NT2/D1 (cell line): ENCODE measurements at regions not wholly inside any gene's neighbourhood (a gene's known extent, or its start where the extent isn't known, plus 50 kb on each side); places are given as distances from the start of the nearest gene placed in this dataset.

Source experiments
- DNase-seq: peaks from one replicate; pipeline ENCODE4 v3.0.0-alpha.2; 2011; ENCODE audit warnings: low read depth, low spot score
- H3K27me3 ChIP-seq: 2 replicates; pipeline ENCODE4 v1.6.0; 2011; ENCODE audit warnings: mild to moderate bottlenecking; ENCODE audit not compliant: insufficient read length, insufficient read depth
- H3K36me3 ChIP-seq: 2 replicates; pipeline ENCODE4 v1.6.1; 2011; ENCODE audit warnings: mild to moderate bottlenecking, low read length, mixed read lengths; ENCODE audit not compliant: insufficient read depth, insufficient read length
- H3K4me1 ChIP-seq: 2 replicates; pipeline ENCODE4 v1.5.1; 2011; ENCODE audit not compliant: insufficient read depth, insufficient read length
- H3K4me3 ChIP-seq: 2 replicates; pipeline ENCODE4 v1.5.1; 2011; ENCODE audit warnings: low read depth; ENCODE audit not compliant: insufficient read length
- H3K9ac ChIP-seq: 2 replicates; pipeline ENCODE4 v1.6.0; 2011; ENCODE audit warnings: low read depth; ENCODE audit not compliant: insufficient read length
- H3K9me3 ChIP-seq: 2 replicates; pipeline ENCODE4 v1.5.1; 2011; ENCODE audit warnings: mild to moderate bottlenecking, low read length; ENCODE audit not compliant: insufficient read depth
- SUZ12 ChIP-seq: IDR thresholded peaks from 2 replicates; pipeline ENCODE4 v1.6.1; 2011; ENCODE audit not compliant: insufficient read length, insufficient read depth; ENCODE audit errors: extremely low read depth
- YY1 ChIP-seq: IDR thresholded peaks from 2 replicates; pipeline ENCODE4 v1.6.1; 2011; ENCODE audit not compliant: insufficient read length, insufficient read depth
- ZNF274 ChIP-seq: IDR thresholded peaks from 2 replicates; pipeline ENCODE4 v1.6.1; 2011; ENCODE audit warnings: mild to moderate bottlenecking, low read depth, low read length

GRCh38 chr12:41983856-41984255 is 160.8 kb downstream of the GXYLT1 start:
- no peak for DNase-seq
- TF ChIP-seq ZNF274 (no peak), YY1 (no peak), SUZ12 (no peak)
- Histone ChIP-seq H3K4me3 (no peak overlapping the region), H3K9me3 (peaks cover 17% of the 10 kb centered on the region; the same call in 1 of the 2 replicates), H3K27me3 (no peaks in the 10 kb centered on the region), H3K9ac (no peak overlapping the region), H3K36me3 (no peaks in the 10 kb centered on the region), H3K4me1 (no peaks in the 10 kb centered on the region)

DNA sequence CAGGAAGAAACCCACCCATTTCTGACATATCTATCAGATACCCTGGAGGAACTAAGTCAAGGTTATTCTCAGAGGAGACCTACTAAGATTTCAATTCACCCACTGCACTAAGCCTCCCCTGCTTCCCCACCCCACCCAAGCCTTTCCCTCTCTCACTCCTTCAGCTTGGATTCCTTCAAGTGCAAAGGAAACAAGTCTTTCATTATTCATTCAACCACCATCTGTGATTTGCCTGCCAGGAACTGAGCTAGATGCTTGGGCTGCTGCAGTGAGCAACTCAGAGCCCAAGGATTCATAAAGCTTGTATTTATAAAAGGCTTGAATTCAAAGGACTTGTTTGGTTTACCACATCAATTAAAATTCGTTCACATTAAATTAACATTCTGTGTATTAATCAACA is 161.3 kb downstream of the GXYLT1 start:
- no peak for TF ChIP-seq ZNF274
- no peak for TF ChIP-seq YY1
- no peak for TF ChIP-seq SUZ12
- Histone ChIP-seq H3K27me3 (no peaks in the 10 kb centered on the region), H3K36me3 (no peaks in the 10 kb centered on the region), H3K4me1 (no peaks in the 10 kb centered on the region), H3K9ac (no peak overlapping the region), H3K9me3 (peaks cover 12% of the 10 kb centered on the region; the same call in 1 of the 2 replicates), H3K4me3 (no peak overlapping the region)
- DNase-seq, result no peak

DNA sequence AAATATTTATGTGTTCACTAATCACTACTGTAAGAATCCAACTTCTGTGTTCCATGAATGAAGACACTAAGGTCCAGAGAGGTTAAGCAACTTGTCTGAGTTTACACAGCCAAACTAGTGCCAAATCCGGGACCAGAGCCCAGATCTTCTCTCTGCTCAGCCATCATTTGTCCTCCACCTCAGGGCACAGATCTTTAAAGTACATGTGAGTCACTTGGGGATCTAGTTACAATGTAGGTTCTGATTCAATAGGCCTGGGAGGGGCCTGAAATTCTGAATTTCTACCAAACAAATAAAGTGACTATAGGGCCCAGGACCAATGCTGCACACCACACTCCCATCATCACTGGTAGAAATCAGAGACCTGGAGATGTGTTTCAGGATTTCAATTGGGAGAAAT is 162.9 kb downstream of the GXYLT1 start:
- DNase-seq, result no peak
- no peak overlapping the region for H3K4me3 ChIP-seq

GRCh38 chr12:41981013-41981412 is 163.7 kb downstream of the GXYLT1 start:
- H3K4me3 ChIP-seq, result no peak overlapping the region
- peaks cover 11% of the 10 kb centered on the region; the same call in 1 of the 2 replicates for H3K9me3 ChIP-seq
- H3K27me3 ChIP-seq, result no peaks in the 10 kb centered on the region
- no peak for DNase-seq
- H3K36me3 ChIP-seq, result no peaks in the 10 kb centered on the region
- no peak for TF ChIP-seq ZNF274
- no peak for TF ChIP-seq YY1
- no peak for TF ChIP-seq SUZ12
- H3K9ac ChIP-seq, result no peak overlapping the region
- no peaks in the 10 kb centered on the region for H3K4me1 ChIP-seq

More for the DNA sequence above, 162.9 kb downstream of the GXYLT1 start:
- H3K9ac ChIP-seq, result no peak overlapping the region
- TF ChIP-seq SUZ12, result no peak
- TF ChIP-seq ZNF274, result no peak
- no peak for TF ChIP-seq YY1
- peaks cover 11% of the 10 kb centered on the region; the same call in 1 of the 2 replicates for H3K9me3 ChIP-seq
- no peaks in the 10 kb centered on the region for H3K27me3 ChIP-seq
- H3K36me3 ChIP-seq, result no peaks in the 10 kb centered on the region
- H3K4me1 ChIP-seq, result no peaks in the 10 kb centered on the region

DNA sequence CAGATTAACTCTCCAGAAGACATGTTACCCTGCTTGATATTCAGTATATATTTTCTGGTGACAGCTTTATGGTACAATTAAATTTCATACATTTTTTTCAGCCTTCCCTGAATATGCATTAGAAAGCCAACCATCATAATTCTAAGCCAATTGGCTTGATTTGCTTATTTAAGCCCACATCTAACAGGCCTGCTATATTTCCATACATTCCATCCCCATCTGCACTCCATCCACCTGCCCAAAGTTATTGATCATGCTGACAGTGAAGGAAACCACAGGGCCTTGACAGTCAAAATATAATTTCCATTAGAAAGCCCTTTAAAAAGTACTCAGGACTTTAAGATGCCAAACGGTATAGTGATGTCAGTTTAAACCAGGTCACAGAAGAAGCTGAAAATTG is 164.3 kb downstream of the GXYLT1 start:
- TF ChIP-seq SUZ12 (no peak), ZNF274 (no peak), YY1 (no peak)
- Histone ChIP-seq H3K9ac (no peak overlapping the region), H3K9me3 (peaks cover 11% of the 10 kb centered on the region; the same call in 1 of the 2 replicates), H3K4me1 (no peaks in the 10 kb centered on the region), H3K4me3 (no peak overlapping the region), H3K36me3 (no peaks in the 10 kb centered on the region), H3K27me3 (no peaks in the 10 kb centered on the region)
- no peak for DNase-seq

DNA sequence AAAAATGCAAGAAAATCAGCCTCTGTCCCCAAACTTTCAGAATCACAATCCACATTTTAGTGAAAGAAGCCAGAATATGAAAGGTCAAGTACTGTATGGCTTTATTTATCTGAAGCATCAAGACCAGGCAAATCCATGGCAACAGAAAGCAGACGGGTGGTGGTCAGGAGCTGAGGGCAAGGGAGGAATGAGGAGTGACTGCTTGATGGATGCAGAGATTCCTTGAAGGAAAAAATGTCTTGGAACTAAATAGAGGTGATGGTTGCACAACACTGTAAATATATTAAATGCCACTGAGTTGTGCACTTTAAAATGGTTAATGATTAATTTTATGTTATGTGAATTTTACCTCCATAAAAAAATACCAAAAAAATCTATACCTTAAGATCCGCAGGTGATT is 165.1 kb downstream of the GXYLT1 start:
- Histone ChIP-seq H3K4me1 (no peaks in the 10 kb centered on the region), H3K9me3 (peaks cover 11% of the 10 kb centered on the region; the same call in 1 of the 2 replicates), H3K9ac (no peak overlapping the region), H3K27me3 (no peaks in the 10 kb centered on the region), H3K4me3 (no peak overlapping the region), H3K36me3 (no peaks in the 10 kb centered on the region)
- no peak for DNase-seq
- TF ChIP-seq ZNF274 (no peak), SUZ12 (no peak), YY1 (no peak)

- Histone ChIP-seq H3K27me3 (no peaks in the 10 kb centered on the region), H3K9ac (no peak overlapping the region), H3K4me3 (no peak overlapping the region), H3K9me3 (no peaks in the 10 kb centered on the region), H3K4me1 (no peaks in the 10 kb centered on the region), H3K36me3 (no peaks in the 10 kb centered on the region)
- TF ChIP-seq YY1, result no peak
- TF ChIP-seq SUZ12, result no peak
- TF ChIP-seq ZNF274, result no peak
- no peak for DNase-seq
These were observed 172.1 kb downstream of the GXYLT1 start for GRCh38 chr12:41972598-41972997.
